ENCODE measurements at regions not wholly inside any gene's neighbourhood (a gene's known extent, or its start where the extent isn't known, plus 50 kb on each side); places are given as distances from the start of the nearest gene placed in this dataset.

- DNase-seq (ENCODE audit: low spot score): no peak
Observed at GRCh38 chr2:15734674-15735483, 143.2 kb downstream of the DDX1 start.

DNA sequence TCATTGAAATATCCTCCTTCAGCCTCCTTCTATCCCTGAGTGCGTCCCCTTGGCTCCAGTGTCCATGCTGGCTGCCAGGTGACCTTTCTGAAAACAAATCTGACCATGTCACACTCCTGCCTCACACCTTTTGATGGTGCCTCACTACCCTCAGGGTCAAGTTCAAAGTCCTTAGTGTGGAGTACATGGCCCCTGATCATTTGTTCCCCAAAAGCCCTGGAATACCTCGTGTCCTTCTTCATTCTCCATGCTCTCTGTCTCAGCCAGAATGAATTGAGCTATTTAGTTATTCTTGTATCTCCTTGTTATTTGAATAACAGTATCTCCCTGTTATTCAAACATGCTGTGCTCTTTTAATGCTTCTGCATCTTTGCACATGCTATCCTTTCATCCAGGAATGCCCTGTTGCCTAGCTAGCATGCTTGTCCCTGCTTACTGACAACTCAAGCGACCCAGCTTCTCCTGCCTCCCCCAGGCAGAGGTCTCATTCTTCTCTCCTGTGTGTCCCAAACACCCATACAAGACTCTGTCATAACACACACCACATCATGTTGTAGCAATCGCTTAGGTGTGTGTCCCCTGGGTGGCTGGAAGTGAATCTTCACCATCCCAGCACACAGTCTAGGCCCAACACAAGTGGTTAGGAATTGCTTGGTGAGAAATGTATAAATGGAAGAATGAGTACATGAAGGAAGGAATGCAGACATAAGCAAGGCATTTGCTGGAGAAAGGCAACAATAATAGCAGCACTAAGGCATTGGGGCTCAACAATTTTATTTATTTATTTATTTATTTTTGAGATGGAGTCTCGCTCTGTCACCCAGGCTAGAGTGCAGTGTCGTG lies 144.0 kb downstream of the DDX1 start:
- no peak for DNase-seq (ENCODE audit: low spot score)

GRCh38 chr2:15736396-15737180 lies 144.9 kb downstream of the DDX1 start:
- DNase-seq (ENCODE audit: low spot score): no peak

DNA sequence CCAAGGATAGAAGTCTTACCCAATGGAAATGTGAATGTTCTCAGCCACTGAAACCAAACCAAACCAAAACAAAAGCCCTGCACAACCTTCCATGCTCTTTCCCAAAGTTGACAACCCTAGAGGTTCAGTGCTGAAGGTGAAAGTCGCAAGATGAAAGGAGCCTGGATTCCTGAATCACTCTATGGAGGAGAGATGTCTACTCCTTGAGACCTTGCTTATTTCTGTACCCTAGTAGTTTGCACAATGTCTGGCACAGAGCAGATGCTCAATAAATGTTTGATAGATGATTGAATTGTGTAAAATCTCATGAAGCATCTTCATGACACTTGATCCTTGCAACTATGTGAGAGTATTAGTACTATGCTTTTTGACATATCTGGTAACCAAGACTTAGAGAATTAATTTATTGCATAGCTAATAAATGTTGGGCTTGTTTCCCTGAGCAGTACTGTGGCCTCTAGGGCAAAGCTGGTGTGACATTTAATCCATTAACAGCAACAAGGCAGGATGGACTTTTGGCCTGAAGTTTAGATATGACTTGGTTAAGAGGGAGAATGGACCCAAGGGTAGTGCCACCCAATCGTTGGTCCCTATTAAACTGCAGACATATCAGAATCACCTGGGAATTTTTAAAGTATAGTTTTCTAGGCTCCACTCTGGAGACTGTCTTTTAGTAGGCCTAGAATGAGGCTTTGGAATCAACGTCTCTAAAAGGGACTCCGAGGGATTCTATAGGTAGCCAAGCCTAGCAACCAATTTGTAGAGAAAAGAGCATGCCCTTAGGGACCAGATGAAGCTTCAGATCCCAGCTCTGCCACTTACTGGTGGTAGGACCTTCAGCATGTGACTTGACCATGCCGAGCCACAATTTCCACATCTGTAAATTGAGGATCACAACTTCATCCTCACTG lies 145.9 kb downstream of the DDX1 start:
- no peak for DNase-seq (ENCODE audit: low spot score)

DNA sequence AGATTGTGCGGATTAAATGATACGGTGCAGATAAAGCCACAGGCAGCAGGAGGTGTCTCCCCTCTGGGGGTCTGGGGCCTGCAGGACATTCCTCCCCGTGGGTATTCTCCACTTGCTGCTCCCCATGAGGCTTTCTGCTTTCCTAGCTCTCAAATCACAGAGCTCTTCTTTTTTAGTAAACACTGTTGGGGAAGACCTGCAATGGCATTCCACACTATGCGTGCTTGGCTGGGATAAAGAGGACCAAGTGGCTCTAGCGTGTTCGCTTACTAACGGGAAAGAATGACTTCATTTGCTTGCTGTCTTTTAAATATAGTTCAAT lies 146.5 kb downstream of the DDX1 start:
- no peak for DNase-seq (ENCODE audit: low spot score)

DNA sequence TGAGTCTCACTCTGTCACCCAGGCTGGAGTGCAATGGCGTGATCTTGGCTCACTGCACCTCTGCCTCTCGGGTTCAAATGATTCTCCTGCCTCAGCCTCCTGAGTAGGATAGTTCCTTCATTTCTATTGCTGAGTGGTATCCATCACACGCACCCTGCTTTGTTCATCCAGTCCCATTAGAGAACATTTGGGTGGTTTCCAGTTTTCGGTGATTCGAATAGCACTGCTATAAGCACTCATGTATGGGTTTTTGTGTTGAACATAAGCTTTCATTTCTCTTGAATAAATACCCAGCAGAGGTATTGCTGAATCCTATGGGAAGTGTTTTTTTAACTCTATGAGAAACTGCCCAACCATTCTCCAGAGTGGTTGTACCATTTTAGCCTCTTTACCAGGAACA lies 147.3 kb downstream of the DDX1 start:
- no peak for DNase-seq (ENCODE audit: low spot score)

DNA sequence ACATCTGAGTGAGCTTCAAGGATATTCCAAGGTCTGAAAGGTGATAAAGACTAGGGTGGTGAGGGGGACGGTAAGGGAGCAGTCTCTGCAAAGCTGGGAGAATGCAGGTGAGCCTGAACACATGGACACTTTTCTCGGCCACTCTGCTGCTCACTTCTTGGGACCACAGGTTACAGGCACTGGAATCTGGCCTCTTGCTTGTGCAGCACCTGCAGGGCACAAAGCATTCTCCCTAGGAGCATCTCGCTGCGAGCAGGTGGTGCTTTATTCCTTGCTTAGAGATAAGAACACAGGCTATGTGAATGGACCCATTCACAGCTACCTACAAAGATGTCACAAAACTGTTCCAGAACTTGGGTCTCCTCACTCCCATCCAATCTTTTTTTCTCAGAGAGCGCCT lies 153.2 kb downstream of the DDX1 start:
- DNase-seq (ENCODE audit: low spot score): no peak

DNA sequence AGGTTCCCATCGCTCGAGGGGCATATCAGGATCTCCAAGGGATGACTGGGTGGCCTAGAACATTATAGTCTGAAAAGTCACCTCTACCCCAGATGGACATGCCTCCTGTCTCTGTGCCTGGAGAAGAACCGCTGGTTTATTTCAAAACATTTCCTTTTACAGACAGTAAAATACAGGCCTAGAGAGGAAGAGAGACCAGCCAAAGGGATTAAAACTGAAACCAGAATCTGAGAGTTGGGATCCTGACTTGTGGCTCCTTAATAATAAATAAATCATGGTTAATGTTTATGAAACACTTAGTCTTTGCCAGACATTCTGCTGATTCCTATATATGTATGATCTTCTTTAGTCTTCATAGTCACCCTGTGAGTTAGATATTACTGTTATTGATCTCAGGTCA lies 153.7 kb downstream of the DDX1 start:
- DNase-seq (ENCODE audit: low spot score): no peak

- no peak for DNase-seq (ENCODE audit: low spot score)
Observed at GRCh38 chr2:15745907-15746702, 154.4 kb downstream of the DDX1 start.

DNA sequence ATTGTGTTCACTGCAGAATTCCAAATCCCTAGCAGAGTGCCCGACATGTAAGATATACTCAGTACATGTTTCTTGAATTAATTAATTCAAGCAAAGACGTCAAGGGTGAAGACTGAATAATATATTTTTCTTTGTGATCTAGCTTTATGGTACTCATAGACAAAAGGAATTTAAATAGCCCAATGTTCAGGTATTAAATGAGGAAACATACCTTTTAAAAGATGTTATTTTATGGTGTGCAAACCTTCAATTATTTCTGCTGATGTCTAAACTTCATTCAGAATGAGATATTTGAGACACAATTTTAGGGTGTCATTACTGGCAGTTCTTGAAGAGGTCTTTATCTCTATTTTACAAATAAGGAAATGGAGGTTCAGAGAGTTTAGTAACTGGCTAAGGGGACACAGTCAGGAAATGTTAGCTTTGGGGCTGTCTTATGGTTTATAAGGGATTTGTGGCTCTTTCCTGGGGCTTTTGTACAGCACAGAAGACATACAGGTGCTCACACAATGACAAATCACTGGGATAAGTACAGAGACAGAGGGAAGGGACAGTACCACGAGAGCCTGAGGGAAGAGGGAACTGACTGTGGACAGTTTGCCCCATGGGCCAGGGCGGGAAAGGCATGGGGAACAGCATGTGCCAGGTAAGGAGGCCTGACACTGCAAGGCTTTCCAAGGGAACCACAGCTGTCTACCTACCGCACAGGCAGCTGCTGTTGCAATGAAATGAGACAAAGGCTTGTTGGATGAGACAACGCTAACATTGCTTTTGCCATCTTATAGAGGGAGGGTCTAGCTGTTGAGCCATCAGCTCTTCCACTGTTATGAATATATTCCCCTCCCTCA lies 155.3 kb downstream of the DDX1 start:
- DNase-seq (ENCODE audit: low spot score): no peak

DNA sequence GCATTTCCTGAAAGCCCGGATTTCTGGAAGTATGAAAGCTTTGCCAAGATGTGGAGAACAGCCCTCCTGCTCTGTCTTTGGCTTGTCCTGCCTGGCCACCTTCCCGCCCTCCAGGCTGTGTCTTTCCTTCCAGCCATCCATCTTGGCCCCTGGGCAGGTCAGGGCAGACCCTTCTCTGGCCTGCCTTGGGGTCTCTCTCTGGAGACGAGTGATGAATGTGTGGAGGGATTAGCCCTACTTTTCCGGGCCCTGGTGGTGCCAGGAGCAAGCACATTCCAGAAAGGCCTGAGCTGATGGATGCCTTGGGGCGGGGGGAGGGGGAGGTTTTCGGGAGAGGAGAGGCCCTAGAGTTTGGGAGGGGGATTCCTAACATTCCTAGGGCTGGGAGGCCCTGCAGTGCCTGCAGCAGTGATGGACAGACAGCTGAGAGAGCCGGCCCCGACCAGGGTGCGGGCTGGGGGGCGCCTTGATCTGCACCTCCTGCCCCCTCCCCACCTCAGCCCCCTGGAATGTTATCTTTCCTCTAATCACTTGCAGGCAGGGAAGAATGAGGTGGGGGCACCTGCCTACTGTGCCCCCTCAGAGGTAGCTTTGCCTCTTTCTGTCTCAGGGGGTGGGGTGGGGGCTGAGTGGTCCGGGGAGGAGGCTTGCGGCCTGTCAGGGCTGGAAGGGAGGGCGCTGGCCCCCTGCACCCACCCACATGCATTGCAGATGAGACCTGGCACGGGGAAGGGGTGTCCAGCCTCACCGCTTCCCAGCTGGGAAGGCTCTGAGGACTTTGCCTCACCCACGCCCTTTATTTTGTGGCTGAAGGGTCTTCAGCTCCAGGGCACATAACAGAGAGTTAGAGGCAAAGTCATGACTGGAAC lies 156.2 kb downstream of the DDX1 start:
- DNase-seq (ENCODE audit: low spot score): no peak

GRCh38 chr2:15748736-15749323 lies 157.2 kb downstream of the DDX1 start:
- DNase-seq (ENCODE audit: low spot score): no peak

DNA sequence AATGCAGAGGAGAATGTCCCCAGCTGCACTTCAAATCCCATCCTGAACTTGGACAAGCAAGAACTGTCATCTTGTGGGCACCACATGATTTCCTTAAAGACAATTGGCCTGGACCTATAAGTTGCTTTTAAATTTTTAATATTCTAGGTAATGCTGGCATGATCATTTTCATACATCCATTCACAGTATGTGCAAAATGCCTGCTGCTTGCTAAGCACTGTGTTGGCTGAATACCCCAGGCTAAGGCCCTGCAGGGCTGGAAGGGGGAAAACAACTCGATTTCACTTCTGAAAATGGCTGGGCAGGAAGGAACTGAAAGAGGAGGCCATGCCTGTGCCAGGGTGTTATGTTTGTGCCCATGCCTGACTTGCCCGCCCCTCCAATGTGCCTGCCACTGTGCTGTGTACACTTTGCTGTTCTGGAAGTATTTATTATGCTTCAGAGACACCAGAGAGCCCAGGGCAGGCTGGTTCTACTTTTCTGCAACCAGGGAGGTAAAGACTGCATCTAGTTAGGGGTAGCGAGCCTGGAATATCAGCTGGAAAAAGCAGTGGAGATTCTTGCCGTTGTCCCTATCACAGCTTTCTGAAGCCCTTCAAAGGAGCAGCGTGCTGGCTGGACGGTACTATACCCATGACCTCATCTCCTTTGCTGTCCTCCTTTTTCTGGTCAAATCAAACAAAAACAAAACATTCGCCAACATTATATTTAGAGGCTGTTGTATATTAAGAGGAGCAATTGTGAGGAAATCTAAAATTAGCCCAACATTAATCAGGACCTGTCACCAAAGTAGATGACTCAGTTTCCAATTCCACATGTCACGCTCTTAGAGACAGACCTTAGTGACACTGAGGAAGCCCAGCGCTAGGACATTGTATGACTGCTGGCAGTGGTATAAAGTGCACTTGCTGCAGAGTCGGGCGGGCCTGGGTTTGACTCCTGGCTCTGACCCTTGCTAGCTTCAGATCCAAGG lies 158.1 kb downstream of the DDX1 start:
- no peak for DNase-seq (ENCODE audit: low spot score)

- no peak for DNase-seq (ENCODE audit: low spot score)
Observed at GRCh38 chr2:15750433-15750814, 158.8 kb downstream of the DDX1 start.

DNA sequence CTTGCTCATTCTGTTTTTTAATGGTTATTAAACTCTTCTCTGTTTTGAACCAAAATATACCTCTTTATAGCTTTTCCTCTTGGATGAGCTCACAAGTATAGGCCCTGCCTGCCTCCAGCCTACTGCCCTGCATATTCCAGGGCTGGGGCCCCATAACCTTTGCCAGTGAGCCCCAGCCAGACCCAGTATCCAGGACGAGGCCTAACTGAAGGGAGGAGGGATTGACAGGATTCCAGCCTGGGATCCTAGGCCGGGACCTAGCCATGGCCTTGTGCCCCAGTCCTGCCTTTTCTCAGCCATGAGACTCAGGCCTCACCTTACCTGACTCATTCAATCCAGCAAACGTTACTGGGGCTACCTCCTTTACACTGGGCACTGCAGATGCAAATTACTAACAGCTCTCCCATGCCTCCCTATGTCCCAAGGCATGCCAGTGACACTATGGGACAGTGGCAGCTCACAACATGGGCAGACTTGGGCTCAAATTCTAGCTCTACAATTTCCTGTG lies 159.2 kb downstream of the DDX1 start:
- DNase-seq (ENCODE audit: low spot score): no peak

GRCh38 chr2:15751477-15751876 lies 159.8 kb downstream of the DDX1 start:
- no peak for DNase-seq (ENCODE audit: low spot score)
